Retina (tissue), 1 donor: ENCODE measurements at regions not wholly inside any gene's neighbourhood (a gene's known extent, or its start where the extent isn't known, plus 50 kb on each side); places are given as distances from the start of the nearest gene placed in this dataset.
"Not testable (repeated sequence)": the region's sequence is repeated elsewhere in the genome, so short reads cannot be mapped to it uniquely, and the experiment has no call there.

Experiments used
- DNase-seq: peaks from one replicate; pipeline ENCODE4 v3.0.0-alpha.2; 2016

DNA sequence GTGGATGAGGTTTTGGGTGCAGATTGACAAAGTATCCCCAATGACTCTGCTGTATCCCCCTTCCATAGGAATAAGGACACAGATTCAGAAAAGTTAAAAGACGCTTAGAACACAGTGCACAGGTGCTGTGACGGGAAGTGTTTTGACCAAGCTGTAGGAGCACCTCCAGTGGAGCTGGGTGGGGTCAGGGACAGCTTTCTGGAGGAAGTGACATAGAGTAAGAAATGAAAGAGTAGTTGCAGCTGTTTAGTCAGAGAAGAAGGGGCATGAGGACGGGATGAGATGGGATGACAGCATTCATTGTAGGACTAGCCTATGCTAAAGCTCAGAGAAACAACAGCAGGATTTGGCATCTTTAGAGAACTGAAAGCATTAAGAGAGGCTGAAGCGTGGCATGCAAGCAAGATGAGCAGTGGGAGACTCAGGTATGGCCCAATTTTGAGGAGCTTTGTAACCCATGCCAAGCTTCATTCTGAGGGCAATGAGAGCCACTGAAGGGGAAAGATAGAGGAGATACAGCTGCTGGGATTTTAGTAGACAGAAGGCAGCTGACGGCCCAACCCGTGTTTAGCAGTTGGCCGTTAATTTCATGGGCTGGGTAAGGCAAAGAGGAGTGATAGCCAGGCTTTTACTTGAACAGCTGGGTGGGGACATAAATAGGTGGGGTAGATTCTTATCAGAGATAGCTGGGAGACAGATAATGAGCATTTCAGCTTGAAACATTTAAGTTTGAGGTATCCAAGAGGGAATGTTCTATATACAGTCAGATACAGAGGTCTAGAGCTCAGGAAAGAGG, 131.8 kb upstream of the KRAS start:
- no peak for DNase-seq

DNA sequence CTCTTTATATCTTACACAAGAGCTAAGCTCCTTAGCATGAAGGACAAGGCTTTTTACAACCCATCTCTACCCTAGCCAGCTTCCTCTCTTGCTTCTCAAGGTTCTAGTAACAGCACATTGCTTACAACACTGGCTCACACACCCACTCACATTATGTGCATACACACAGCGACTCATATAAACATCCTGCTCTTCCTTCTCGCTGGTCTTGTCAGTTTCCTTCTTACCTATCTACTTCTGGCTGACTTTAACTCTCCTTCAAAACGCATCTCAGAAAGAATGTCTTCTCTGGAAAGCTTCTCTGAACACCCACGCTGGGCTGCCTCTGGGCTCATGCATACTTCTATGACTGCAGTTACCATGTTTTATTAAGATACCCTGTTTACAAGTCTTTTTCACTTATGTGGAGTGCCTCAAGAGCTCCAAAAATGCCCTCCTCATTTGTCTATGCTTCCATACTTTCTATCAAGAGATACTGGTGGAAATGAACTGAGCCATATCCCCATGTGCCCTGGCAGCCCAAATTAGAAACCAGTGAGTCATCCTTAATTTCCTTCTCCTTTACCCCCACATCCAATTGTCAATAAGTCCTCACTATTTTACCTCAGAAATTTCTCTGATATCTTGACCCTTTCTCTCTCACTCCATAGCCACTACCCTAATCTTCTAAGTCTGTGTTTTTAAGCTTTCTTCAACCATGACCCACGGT, 126.9 kb upstream of the KRAS start:
- DNase-seq = no peak

DNA sequence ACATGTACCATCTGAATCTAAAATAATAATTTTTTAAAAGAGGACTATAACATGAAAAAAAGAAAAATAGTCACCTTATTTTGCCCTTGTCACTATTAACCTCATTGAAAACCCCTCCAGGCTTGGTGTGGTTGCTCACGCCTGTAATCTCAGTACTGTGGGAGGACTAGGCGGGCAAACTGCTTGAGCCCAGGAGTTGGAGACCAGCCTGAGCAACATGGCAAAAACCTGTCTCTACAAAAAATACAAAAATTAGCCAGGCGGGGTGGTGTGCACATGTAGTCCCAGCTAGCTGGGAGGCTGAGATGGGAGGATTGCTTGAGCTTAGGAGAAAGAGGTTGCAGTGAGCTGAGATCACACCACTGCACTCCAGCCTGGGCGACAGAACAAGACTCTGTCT, 126.3 kb upstream of the KRAS start:
- DNase-seq = no peak

DNA sequence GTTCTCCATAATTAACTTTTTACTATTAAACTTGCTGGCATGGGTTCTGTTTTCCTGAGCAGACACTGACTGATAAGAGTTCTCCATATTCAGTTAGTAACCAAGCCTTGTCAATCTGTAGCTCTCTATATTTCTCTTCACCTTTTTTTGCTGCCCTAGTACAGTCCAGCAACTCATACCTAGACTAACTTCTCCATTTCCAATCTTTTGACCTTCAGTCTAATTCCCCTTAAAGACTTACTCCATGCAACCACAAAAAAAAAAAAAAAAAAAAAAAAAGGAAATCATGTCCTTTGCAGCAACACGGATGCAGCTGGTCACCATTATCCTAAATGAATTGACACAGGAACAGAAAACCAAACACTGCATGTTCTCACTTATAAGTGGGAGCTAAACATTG, 125.7 kb upstream of the KRAS start:
- no peak for DNase-seq

DNA sequence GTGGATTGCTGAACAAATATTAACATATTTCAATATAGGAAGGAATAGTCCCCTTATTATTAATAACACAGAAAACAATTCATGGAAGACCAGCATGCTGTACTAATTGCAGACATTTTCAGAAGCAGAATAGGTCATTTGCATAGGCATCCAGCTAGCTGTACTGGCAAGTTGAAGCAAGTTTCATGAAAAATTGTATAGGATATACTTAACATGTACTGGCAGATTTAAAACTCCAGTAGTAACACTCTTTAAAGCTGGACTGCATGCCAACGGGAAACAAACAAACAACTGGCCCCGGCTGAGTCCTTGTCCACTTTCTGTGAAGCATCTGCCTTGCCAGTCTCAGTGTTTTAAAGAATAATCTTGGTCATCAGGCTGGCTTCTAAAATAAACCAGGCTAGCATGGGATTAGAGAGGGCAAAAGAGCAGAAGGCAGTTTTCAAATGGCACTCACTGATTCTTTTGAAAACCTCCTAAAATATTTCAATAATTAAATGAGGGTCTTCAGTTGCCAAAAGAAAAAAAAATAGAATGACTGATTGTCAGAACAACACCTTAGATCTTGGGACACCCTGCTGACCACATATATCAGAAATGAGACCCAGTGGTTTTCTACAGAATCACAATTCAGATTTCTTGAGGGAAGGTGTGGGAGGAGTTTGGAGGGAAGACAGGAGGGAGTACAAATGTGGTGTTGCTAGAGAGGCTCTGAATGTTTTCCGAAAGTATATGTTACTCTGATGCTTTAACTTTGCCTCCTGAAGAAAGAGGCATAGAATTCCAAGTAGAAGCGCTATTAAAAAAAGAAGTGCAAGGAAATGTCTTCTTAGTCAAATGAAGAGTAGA, 122.5 kb upstream of the KRAS start:
- DNase-seq = no peak

DNA sequence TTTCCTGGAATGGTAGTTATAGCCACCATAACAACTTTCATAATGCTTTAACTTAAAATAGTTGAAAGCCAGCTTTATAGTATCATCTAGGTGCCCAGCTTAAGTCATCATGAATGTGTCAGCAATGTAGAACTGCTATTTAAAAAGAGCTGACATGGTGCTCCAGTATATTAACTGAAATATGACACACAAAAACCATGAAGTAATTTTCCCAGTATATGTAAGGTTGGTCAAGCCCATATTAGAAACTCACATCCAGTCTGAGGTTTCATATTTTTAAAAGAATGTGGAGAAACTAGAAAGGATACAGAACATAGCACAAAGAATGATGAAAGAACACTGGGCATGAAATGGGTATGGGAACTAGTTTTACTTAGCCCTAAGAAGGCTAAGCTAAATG, 121.3 kb upstream of the KRAS start:
- no peak for DNase-seq

DNA sequence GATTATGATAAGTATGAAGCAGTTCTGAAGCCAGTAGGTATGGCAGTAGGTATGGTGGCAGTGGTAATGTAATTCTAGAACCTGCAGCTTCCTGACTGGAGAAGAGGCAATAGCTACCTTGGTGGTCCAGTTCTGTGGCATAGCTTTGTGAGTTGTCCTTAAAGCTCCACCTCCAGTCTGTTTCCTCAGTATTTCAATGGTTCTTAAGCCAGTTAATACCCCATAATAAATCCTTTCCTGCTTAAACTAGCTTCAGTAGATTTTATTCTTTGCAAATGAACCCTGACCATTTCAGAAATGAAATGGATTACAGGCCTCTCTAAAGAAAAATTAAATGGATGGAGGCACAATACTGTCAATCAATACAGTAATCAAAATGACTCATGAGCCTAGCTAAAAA, 117.8 kb upstream of the KRAS start:
- no peak for DNase-seq

DNA sequence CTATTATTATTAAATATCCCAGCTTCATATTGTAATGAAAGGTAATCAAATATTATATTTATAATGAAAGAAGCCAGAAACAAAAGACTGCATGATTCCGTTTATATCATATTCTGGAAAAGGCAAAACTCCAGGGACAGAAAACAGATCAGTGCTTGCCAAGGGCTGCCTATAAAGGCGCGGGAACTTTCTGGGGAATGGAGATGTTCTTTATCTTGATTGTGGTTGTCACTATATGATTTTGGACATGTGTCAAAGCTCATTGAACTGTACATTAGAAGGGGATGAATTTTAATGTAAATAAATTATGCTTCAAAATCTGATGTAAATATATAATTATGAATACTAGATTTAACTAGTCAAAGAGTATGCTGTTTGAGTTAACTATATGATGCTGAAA, 115.4 kb upstream of the KRAS start:
- DNase-seq = no peak

DNA sequence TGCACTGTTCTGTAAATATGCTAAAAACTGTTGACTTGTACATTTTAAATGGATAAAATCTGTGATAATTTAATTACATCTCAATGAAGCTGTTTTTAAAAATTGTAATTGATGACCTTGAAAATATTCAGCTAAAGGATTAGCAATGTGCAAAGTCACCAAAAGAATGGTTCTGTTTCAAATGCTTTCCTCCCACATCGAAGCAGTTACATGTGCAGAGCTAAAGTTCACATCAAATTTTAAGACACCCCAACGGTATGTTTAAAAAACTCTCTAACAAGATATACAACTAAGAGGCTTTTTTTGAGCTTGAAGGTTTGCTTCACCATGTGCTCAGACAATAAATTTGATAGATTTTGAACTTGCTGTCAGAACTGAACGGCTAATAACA, 114.6 kb upstream of the KRAS start:
- DNase-seq = no peak

DNA sequence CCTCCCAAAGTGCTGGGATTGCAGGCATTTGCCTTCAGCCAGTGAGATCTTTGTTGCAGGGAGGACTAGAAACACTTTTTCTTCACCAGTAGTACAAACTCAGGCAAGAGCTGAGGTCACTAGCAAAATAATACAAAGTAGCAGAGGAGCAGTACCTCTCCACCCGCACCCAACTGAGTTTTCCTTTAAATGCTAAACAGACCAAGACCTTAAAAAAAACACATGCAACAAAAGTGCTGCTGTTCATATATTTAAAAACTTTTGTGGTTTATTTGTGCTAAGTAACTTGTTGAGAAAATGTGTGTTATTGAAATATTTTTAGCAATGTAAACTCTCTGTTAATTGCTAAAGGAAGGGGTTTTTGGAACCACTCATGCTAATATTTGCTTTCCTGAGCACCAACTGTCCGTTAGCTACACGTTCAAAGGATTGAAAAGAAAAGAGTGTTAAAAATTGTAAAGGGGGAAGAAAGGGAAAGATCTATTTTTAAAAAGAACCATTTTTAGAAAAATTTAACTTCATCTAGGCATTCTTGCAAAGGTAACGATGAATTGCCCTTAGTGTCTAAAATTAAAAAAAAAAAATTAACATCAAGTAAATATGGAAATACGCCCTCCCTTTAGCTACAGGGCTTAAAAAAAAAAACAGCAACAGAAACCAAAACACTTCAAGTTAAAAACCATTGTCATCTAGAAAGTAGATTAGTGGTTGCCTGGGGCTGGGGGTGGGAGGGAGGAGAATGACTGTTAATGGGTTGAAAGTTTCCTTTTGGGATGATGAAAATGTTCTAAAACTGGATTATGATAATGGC, 114.0 kb upstream of the KRAS start:
- DNase-seq = no peak

DNA sequence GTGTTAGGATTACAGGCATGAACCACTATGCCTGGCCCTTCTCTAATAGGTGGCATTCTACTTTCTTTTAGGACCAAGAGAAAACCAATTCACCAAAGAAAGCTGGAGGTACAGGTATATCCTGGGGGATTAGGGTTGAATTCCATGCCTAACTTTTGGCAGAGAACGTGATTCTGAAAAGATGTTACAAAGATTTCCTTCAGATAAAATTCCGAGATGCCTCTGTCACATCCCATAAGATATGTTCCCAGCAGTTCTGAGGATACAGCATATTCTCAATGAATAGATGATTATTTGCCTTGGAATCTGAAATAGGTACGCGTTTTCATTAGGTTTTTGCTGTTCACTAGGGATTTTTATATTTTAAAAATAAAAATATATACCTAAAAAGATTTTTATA, 111.9 kb upstream of the KRAS start:
- DNase-seq = no peak

DNA sequence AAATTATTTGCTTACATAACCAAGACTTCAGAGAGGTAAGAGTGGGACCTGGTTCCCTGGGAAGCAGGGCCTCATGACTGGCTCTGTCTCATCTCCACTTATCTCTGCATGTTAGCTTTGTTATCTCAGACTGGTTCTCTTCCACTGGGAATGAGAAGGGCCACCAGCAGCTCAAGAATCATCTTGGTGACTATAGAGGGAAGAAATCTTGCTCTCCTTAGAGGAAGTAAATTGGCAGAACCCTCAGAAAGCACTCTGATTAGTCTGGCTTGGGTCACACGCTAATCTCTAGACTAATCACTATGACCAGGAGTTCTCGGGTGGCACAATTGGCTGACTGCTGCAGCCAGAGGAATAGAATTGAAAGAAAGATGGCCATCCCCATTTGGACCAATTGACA, 110.8 kb upstream of the KRAS start:
- no peak for DNase-seq

DNA sequence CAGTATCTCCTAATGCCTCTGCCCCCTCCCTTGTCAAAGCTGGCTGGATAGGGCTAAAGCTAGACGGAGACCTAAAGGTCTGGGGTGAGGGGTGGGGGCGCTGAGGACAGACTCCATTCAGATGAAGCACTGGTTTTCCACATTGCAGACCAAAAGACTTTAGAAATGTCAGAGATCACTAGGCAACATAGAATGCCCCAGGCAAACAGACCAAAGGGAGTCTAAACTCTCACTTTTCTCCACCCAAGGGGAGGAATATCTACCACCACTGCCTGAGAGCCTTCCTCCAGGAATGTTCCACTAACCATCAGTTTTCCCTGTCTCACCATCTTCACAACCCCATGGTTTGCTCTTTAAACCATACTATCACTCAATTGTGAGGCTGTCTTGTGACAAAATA, 106.9 kb upstream of the KRAS start:
- DNase-seq = no peak

DNA sequence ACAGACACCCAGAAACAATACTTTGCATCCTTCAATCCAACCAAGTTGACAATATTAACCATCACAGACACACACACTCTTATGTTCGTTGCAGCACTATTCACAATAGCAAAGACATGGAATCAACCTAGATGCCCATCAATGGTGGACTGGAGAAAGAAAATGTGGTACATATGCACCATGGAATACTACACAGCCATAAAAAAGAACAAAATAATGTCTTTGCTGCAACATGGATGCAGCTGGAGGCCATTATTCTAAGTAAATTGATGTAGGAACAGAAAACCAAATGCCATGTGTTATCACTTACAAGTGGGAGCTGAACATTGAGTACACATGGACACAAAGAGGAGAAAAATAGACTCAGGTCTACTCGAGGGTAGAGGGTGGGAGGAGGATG, 102.2 kb upstream of the KRAS start:
- DNase-seq = not testable (repeated sequence)

DNA sequence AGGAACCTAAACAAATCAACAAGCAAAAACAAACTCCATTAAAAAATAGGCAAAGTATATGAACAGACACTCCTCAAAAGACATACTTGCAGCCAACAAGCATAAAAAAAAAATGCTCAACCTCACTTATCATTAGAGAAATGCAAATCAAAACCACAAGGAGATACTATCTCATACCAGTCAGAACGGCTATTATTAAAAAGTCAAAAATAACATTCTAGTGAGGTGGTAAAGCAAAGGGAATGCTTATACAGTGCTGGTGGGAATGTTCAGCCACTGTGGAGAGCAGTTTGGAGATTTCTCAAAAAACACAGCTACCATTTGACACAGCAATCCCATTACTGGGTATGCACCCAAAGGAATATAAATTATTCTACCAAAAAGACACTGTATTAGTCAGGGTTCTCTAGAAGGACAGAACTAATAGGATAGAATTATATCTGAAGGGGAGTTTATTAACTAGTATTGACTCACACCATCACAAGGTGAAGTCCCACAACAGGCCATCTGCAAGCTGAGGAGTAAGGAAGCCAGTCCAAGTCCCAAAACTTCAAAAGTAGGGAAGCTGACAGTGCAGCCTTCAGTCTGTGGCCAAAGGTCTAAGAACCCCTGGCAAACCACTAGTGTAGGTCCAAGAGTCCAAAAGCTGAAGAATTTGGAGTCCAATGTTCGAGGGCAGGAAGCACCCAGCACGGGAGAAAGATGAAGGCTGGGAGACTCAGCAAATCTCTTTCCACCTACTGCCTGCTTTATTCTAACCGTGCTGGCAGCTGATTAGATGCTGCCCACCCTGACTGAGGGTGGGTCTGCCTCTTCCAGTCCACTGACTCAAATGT, 101.6 kb upstream of the KRAS start:
- DNase-seq = no peak

DNA sequence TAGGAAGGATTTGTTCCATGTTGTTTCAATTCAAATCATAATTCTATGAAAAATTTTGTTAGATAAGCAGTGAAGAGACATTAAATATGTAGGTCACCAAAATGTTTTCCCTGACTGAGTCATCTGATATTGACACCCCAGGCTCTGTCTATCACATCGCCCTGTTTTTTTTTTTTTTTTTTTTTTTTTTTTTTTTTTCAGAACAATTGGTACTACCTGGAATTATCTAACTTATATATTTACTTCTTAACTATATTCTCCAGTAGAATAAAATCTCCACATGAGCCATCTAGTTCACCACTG, 97.8 kb upstream of the KRAS start:
- DNase-seq = no peak

DNA sequence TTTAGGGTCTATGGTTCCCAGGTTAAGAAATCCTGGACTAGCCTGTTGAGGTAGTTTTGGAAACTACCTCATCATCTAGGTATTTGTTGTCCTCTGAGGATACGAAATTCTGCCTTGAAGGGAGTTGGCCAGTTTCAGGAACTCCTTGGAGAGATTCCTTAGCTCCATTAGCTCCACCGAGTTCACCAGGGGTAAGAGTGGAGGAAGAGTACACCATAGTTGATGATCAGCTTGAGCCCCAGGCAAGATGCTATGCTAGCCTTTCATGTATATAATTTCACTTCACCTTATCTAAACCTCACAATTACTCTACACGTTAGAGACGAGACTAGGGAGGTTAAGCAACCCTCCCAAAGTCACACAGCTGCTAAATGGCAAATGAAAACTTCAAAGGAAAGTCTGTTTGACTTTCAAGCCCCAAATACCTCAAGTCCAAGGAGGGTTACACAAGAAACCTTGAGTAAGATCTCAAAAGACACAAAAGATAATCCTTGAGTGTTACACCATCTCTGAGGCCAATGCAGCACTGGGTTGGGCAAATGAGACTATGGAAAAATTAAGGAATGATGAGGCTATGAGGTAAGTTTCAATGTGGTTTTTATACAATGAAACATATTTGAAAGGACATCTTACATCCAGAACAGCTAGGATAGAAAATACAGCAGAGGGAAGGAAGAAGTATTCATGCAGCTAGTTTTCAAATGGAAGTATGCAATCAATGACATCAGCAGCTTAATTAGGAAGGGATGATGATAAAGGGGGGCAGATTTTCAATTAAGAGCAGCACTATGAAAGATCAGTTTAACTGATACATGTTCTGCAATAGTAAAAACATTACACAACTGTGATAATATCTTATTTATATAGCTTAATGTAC, 97.2 kb upstream of the KRAS start:
- DNase-seq = no peak

DNA sequence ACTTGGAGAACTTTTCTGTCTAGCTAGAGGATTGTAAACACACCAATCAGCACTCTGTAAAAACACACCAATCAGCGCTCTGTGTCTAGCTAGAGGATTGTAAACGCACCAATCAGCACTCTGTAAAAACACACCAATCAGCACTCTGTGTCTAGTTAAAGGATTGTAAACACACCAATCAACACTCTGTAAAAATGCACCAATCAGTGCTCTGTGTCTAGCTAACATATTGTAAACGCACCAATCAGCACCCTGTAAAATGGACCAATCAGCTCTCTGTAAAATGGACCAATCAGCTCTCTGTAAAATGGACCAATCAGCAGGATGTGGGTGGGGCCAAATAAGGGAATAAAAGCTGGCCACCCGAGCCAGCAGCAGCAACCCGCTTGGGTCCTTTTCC, 91.1 kb upstream of the KRAS start:
- DNase-seq = not testable (repeated sequence)

DNA sequence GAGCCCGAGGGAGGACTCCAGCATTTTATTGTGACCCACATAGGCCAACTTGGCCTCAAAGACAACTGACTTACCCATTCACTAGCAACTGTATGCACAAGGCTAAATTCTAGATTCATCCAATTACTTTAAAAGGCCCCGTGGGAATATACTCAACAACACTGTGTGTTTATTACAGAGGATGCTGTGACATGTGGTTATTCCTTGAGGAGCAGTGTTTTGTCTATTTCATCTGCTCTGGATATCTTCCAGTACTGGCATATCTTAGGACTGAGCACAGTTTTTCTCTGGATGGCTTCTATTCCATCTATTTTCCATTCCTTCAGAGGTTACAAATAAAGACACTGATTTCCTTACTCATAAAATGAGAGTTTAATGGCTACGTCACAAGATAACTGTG, 87.2 kb upstream of the KRAS start:
- DNase-seq = no peak

DNA sequence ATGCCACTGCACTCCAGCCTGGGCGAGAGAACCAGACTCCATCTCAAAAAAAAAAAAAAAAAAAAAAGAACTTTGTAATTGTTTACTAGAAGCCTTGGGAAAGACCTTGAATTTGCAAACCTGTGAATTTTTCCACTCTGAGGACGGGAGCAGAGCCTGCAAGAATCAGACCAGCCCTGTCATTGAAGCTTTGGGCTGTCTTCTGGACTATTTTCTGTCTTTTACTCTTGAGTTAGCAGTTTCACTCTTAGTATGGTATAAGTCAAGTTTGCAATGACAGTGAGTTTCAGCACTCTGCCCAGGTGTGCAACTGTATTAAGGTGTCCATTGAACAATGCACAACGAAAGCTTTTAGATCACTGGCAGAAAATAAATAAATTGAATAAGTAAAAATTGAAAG, 81.4 kb upstream of the KRAS start:
- no peak for DNase-seq

DNA sequence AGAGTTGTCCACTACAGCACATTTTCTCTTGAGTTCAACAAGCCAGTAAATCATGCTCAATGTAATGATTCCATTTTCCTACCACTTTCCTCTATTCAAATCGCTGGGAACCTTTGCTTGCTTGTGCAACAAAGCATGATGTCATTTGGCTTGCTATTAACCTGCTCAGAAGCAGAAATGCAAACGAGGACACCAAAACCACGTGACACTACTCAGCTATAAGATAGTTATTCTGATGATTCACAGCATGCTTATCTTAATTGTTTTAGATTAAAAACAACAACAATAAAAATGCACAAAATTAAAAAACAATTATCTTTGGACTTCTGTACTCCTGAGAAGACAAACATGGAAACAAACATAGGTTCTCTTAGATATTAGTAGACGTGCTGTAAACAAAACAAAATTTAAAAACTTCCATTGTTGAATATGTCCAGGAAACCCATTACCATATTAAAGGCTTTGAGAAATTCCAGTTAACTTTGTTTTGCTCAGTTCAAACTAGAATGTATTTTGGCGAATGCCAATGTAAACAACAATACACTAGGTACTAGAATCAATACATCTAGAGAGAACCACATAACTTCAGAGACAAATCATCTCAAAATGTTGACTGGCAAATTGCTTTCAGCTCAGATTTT, 77.5 kb upstream of the KRAS start:
- no peak for DNase-seq
